ENCODE measurements at regions not wholly inside any gene's neighbourhood (a gene's known extent, or its start where the extent isn't known, plus 50 kb on each side); places are given as distances from the start of the nearest gene placed in this dataset.
"Not testable (repeated sequence)": the region's sequence is repeated elsewhere in the genome, so short reads cannot be mapped to it uniquely, and the experiment has no call there.

DNA sequence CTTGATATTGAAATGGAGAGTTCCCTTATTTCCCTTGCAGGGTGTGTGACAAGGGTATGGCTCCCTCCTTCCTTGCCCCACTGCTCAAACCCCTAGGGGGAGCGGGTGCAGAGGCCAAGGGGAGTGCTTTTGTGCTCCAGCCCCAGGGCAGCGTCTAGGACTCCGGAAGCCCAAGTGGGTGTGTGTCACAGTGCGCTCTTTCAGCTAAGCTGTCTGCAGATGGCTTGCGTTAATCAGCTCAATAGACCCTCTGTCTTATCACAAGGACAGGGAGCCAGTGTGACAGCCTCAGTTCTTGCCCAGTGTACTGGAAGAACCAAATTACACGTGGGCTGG is 523.6 kb upstream of the LMCD1 start:
- FAIRE-seq (no peak), DNase-seq (ENCODE audit: extremely low spot score, insufficient read length, low read depth) (no peak)

DNA sequence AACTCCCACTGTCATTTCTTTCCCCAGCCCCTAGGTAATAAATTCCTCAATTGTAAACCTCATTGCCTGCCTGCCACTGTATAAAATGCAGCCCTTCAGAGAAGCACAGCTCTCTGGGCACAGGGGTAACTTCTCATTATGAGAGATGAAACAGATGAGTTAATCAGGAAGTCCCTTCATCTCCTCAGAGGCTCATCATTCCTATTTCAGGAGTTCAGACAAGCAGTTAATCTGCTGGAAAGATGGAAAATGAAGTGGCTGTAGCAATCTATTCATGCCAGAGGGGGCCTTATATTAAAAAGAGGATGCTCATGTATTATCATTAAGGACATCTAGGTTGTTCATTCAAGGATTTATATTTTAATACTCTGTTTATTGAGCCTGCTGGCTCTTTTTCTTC is 519.5 kb upstream of the LMCD1 start:
- no peak for FAIRE-seq
- DNase-seq (ENCODE audit: extremely low spot score, insufficient read length, low read depth): no peak

GRCh38 chr3:7999384-7999783 is 502.2 kb upstream of the LMCD1 start:
- FAIRE-seq: no peak
- no peak for DNase-seq (ENCODE audit: extremely low spot score, insufficient read length, low read depth)

DNA sequence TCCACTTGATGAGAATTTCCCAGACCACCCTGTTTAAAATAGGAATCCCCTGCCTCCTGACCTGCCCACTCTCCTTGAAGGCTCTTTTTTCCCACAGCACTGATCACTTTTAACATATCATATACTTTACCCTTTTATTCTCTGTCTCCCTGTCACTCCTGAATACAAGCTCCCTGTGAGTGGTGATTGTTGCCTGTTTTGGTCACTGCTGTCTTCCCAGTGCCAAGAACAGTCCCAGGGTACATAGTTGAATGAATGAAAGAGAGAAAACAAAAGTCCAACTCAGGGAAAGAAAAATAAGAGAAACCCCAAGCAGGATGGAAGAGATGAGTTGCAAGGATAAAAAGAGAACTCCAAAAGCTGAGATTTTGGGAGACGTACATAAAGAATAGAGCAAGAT is 500.3 kb upstream of the LMCD1 start:
- DNase-seq (ENCODE audit: extremely low spot score, insufficient read length, low read depth) (no peak), FAIRE-seq (no peak)

GRCh38 chr3:8001712-8002111 is 499.9 kb upstream of the LMCD1 start:
- FAIRE-seq: no peak
- DNase-seq (ENCODE audit: extremely low spot score, insufficient read length, low read depth): no peak

GRCh38 chr3:8011902-8012301 is 489.7 kb upstream of the LMCD1 start:
- FAIRE-seq: no peak
- DNase-seq (ENCODE audit: extremely low spot score, insufficient read length, low read depth): no peak

DNA sequence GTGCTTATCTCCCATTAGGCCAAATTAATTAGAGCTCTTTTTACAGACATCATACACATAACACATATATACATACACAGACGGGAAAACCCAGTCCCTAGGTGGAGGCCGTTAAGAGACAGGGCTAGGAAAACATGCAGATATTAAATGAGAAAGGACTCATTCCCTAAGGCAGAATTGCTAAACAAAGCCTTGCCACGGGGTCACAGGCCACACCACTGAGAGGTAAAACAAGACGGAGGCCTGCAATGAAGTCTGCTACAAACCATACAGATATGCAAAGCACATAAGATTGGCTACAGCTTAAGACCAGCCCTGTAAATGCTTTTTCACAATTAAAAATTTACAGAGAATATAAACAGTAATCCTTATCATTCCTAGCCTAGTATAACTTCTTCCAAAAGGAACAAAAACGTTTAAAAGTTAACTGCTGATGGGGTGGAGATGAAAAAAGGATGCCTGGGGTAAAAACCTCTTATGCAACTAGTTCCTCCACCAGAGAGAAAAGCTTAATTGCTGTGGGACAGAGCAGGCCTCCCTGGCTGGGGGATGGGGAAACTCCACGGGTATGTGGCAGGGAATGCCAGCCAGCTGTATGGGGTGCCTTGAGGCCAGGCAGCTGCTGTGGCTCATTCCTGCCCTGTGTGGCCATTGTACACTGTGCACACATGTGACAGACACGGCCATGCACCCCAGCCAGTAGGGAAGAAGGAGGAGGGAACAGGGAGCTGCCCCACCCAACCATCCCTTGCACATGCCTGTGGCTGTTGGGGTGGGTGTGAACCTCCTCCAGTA is 481.4 kb upstream of the LMCD1 start:
- DNase-seq (ENCODE audit: extremely low spot score, insufficient read length, low read depth): no peak
- no peak for FAIRE-seq

- FAIRE-seq (no peak), DNase-seq (ENCODE audit: extremely low spot score, insufficient read length, low read depth) (no peak)
Observed at GRCh38 chr3:8027954-8028353, 473.7 kb upstream of the LMCD1 start.

DNA sequence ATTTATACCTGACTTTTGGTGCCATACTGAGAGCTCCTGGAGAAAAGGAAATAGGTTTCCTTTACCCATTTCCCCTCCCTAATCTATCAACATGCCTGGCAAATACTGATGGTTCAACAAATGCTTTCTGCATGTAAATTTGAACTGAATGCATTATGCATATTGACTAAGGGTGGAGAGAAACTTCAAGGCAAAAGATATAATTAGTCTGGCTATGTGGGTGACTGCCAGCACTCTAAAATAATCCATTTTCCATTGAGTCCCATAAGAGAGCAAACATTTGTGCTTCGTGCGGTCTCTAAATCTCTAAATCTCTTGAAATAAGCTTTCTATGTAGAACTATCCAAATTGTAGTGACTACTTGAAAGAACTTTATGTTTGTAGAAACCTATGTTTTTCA is 451.3 kb upstream of the LMCD1 start:
- DNase-seq (ENCODE audit: extremely low spot score, insufficient read length, low read depth) (no peak), FAIRE-seq (no peak)

DNA sequence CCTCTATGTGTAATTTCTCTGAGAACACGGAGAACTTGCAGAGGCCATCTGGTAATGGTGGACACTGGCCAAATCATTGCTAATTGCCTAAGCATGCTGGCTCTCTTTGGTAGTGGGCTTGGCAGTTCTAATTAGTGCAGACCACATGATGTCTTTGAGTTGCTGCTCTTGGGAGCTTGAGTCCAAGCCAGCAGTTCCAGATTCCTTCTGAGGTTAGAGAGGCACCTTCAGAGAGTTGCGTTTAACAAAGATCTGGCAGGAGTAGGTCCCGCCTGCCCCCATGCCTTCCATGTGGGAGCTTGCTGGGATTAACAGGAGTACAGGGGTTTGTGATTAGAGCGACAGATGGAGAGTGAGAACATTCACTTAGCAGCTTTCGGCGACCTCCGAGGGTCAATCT is 449.0 kb upstream of the LMCD1 start:
- DNase-seq (ENCODE audit: extremely low spot score, insufficient read length, low read depth) (no peak), FAIRE-seq (no peak)

GRCh38 chr3:8068135-8068534 is 433.5 kb upstream of the LMCD1 start:
- FAIRE-seq; DNase-seq (ENCODE audit: extremely low spot score, insufficient read length, low read depth): not testable (repeated sequence)

- FAIRE-seq (no peak), DNase-seq (ENCODE audit: extremely low spot score, insufficient read length, low read depth) (no peak)
Observed at GRCh38 chr3:8069471-8069870, 432.2 kb upstream of the LMCD1 start.

- FAIRE-seq: no peak
- no peak for DNase-seq (ENCODE audit: extremely low spot score, insufficient read length, low read depth)
Observed at GRCh38 chr3:8070011-8070410, 431.6 kb upstream of the LMCD1 start.

DNA sequence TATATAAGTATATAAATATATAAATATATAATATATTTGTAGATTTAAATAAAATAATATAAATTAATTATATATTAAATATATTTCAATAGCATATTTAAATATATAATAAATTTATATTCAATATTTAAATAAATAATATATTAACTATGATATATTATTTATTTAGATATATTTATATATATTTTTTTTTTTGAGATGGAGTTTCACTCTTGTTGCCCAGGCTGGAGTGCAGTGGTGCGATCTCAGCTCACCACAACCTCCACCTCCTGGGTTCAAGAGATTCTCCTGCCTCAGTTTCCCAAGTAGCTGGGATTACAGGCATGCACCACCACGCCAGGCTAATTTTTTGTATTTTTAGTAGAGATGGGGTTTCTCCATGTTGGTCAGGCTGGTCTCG is 426.9 kb upstream of the LMCD1 start:
- not testable (repeated sequence) for FAIRE-seq; DNase-seq (ENCODE audit: extremely low spot score, insufficient read length, low read depth)

GRCh38 chr3:8077126-8077525 is 424.5 kb upstream of the LMCD1 start:
- FAIRE-seq (no peak), DNase-seq (ENCODE audit: extremely low spot score, insufficient read length, low read depth) (no peak)

GRCh38 chr3:8080464-8080863 is 421.2 kb upstream of the LMCD1 start:
- no peak for DNase-seq (ENCODE audit: extremely low spot score, insufficient read length, low read depth)

GRCh38 chr3:8085498-8085897 is 416.1 kb upstream of the LMCD1 start:
- FAIRE-seq: no peak
- no peak for DNase-seq (ENCODE audit: extremely low spot score, insufficient read length, low read depth)

More at GRCh38 chr3:8080464-8080863, 421.2 kb upstream of the LMCD1 start:
- no peak for FAIRE-seq

GRCh38 chr3:8087951-8088350 is 413.7 kb upstream of the LMCD1 start:
- FAIRE-seq: no peak
- no peak for DNase-seq (ENCODE audit: extremely low spot score, insufficient read length, low read depth)

DNA sequence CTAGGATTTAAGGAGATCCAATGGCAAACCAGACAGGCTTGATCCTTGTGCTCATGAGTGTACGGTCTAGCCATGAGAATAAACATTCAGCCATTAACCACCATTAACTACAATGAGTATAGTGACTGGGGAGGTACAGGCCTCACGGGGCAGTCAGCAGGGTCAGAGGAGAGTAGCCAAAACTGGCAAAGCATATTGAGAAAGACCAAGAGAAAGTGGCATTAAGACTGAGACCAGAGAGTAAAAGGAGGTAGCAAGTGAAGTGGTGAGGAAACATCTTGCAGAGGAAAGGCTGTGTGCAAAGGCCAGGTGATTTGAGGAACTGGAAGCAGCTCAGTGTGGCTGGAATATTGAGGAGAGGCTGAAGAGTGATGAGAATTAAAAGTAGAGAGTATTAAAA is 407.2 kb upstream of the LMCD1 start:
- no peak for DNase-seq (ENCODE audit: extremely low spot score, insufficient read length, low read depth)
- no peak for FAIRE-seq

GRCh38 chr3:8095724-8096123 is 405.9 kb upstream of the LMCD1 start:
- DNase-seq (ENCODE audit: extremely low spot score, insufficient read length, low read depth) (no peak), FAIRE-seq (no peak)

- DNase-seq (ENCODE audit: extremely low spot score, insufficient read length, low read depth) (no peak), FAIRE-seq (no peak)
Observed at GRCh38 chr3:8097690-8098089, 403.9 kb upstream of the LMCD1 start.

- FAIRE-seq: no peak
Observed at GRCh38 chr3:8103954-8104353, 397.7 kb upstream of the LMCD1 start.

More at GRCh38 chr3:8103954-8104353, 397.7 kb upstream of the LMCD1 start:
- no peak for DNase-seq (ENCODE audit: extremely low spot score, insufficient read length, low read depth)

Data from GM18507 (cell line).